22Rv1 (cell line): ENCODE measurements at regions not wholly inside any gene's neighbourhood (a gene's known extent, or its start where the extent isn't known, plus 50 kb on each side); places are given as distances from the start of the nearest gene placed in this dataset.

Source experiments
- CTCF ChIP-seq: fragments of 450-650 bp; IDR thresholded peaks from 2 replicates; pipeline ENCODE4 v1.5.1; 2017; ENCODE audit warnings: mild to moderate bottlenecking
- ZFX ChIP-seq: fragments of 450-650 bp; IDR thresholded peaks from 2 replicates; pipeline ENCODE4 v1.6.1; 2017; ENCODE audit warnings: antibody characterized with exemption, borderline replicate concordance

DNA sequence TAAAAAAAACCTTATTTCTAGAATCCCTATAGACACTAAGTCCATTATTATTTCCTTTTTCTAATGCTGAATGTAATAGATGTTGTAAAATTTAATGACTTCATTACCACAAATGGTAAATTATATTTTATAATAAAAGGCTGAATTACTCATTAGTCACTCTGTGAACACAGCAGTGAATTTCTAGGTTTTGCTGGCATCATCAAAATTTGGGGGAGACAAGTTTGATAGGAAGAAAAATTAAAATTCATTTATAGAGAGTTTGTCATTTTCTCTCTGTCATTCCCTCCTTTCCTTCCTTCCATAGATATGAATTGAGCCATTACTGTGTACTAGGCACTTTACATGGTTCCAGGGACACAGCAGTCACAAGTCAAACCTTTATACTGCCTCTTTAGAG, 340.9 kb downstream of the TRIB2 start:
- TF ChIP-seq CTCF: no peak
- no peak for TF ChIP-seq ZFX
